ENCODE measurements at regions not wholly inside any gene's neighbourhood (a gene's known extent, or its start where the extent isn't known, plus 50 kb on each side); places are given as distances from the start of the nearest gene placed in this dataset.

DNA sequence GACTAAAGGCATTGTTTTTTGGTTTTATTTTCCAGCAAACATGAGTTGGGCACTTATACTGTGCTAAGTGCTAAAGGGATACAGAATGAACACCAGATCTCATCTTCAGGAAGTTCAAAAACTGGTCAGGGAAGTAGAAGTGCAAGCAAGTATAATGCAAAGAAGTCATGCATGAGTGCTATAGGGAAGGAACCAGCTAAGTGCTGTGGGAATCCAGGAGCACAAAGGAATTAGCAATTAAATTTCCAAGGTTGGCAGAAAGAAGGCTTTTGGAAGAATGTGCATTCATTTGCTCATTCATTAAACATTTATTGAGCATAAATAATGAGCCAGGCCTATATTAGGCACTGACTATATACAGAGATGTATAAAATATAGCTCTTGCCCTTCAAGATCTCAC is 143.7 kb upstream of the ARHGAP42 start:
- TF ChIP-seq POLR2A (IDR thresholded peaks at IDR 0.05): no peak
- TF ChIP-seq, protein P1, sequence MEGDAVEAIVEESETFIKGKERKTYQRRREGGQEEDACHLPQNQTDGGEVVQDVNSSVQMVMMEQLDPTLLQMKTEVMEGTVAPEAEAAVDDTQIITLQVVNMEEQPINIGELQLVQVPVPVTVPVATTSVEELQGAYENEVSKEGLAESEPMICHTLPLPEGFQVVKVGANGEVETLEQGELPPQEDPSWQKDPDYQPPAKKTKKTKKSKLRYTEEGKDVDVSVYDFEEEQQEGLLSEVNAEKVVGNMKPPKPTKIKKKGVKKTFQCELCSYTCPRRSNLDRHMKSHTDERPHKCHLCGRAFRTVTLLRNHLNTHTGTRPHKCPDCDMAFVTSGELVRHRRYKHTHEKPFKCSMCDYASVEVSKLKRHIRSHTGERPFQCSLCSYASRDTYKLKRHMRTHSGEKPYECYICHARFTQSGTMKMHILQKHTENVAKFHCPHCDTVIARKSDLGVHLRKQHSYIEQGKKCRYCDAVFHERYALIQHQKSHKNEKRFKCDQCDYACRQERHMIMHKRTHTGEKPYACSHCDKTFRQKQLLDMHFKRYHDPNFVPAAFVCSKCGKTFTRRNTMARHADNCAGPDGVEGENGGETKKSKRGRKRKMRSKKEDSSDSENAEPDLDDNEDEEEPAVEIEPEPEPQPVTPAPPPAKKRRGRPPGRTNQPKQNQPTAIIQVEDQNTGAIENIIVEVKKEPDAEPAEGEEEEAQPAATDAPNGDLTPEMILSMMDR (IDR thresholded peaks at IDR 0.05): no peak
